A673 (cell line): ENCODE measurements at regions not wholly inside any gene's neighbourhood (a gene's known extent, or its start where the extent isn't known, plus 50 kb on each side); places are given as distances from the start of the nearest gene placed in this dataset.

Experiments
- EZH2 ChIP-seq: fragments of 200-600 bp; sonication (generic); IDR thresholded peaks from 2 replicates; pipeline ENCODE4 v1.6.1; 2017; ENCODE audit warnings: borderline replicate concordance, low read depth, mild to moderate bottlenecking, mixed read lengths, antibody characterized with exemption, low read length; ENCODE audit not compliant: poor library complexity, severe bottlenecking
- TF ChIP-seq, protein P1 (sequence below): fragments of 300-800, 200-600 bp; sonication (generic); conservative IDR thresholded peaks from 2 replicates; pipeline ENCODE4 v1.5.1; 2017; ENCODE audit warnings: low read depth, mild to moderate bottlenecking, antibody characterized with exemption, low read length, moderate library complexity, mixed read lengths

DNA sequence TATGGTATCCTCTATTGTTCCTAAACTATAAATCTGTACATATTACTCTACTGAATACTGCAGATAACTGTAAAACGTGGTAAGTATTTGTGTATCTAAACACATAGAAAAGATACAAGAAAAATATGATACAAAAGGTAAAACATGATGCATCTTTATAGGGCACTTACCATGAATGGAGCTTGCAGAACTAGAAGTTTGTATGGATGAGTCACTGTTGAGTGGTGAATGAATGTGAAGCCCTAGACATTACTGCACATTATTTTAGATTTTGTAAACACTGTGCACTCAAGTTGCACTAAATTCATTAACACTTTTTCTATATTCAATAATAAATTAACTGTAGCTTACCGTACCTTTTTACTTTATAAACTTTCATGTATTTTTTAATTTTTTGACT is 357.5 kb downstream of the ZWINT start:
- TF ChIP-seq, protein P1, sequence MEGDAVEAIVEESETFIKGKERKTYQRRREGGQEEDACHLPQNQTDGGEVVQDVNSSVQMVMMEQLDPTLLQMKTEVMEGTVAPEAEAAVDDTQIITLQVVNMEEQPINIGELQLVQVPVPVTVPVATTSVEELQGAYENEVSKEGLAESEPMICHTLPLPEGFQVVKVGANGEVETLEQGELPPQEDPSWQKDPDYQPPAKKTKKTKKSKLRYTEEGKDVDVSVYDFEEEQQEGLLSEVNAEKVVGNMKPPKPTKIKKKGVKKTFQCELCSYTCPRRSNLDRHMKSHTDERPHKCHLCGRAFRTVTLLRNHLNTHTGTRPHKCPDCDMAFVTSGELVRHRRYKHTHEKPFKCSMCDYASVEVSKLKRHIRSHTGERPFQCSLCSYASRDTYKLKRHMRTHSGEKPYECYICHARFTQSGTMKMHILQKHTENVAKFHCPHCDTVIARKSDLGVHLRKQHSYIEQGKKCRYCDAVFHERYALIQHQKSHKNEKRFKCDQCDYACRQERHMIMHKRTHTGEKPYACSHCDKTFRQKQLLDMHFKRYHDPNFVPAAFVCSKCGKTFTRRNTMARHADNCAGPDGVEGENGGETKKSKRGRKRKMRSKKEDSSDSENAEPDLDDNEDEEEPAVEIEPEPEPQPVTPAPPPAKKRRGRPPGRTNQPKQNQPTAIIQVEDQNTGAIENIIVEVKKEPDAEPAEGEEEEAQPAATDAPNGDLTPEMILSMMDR = no peak
- no peak for TF ChIP-seq EZH2
